ENCODE measurements at regions not wholly inside any gene's neighbourhood (a gene's known extent, or its start where the extent isn't known, plus 50 kb on each side); places are given as distances from the start of the nearest gene placed in this dataset.

DNA sequence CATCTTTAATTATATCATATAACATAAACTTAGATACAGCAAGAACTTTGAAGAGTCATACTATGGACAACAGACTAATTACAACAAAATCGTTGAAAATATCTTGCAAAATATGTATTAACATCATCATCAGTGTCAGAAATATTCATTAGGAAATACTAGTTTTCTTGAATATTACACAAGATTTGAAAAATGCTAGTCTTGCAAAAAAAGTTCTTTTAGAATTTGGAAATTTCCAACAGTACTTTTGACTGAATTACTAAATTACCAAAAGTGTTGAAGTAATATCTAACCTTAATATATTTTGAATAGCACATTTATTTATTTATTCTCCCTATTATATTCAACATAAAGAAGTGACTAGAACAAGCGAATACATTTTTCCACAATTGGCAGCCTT is 1224.8 kb upstream of the EYS start:
- Histone ChIP-seq H3K27me3 (replicated peaks; ENCODE audit: insufficient read depth) (no peaks in the 10 kb centered on the region), H3K36me3 (no peaks in the 10 kb centered on the region), H3K4me1 (ENCODE audit: control insufficient read depth in 1 of 2, low read depth in 2 of 2) (no peaks in the 10 kb centered on the region), H3K4me3 (no peak overlapping the region), H3K27ac (no peak overlapping the region), H3K9me3 (no peaks in the 10 kb centered on the region)
- DNase-seq (ENCODE audit: low spot score), result no peak
- ATAC-seq (ENCODE audit: insufficient number of reproducible peaks, low FRiP score, low read depth), result no peak
- TF ChIP-seq, protein P1, sequence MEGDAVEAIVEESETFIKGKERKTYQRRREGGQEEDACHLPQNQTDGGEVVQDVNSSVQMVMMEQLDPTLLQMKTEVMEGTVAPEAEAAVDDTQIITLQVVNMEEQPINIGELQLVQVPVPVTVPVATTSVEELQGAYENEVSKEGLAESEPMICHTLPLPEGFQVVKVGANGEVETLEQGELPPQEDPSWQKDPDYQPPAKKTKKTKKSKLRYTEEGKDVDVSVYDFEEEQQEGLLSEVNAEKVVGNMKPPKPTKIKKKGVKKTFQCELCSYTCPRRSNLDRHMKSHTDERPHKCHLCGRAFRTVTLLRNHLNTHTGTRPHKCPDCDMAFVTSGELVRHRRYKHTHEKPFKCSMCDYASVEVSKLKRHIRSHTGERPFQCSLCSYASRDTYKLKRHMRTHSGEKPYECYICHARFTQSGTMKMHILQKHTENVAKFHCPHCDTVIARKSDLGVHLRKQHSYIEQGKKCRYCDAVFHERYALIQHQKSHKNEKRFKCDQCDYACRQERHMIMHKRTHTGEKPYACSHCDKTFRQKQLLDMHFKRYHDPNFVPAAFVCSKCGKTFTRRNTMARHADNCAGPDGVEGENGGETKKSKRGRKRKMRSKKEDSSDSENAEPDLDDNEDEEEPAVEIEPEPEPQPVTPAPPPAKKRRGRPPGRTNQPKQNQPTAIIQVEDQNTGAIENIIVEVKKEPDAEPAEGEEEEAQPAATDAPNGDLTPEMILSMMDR (IDR thresholded peaks at IDR 0.05), result no peak

DNA sequence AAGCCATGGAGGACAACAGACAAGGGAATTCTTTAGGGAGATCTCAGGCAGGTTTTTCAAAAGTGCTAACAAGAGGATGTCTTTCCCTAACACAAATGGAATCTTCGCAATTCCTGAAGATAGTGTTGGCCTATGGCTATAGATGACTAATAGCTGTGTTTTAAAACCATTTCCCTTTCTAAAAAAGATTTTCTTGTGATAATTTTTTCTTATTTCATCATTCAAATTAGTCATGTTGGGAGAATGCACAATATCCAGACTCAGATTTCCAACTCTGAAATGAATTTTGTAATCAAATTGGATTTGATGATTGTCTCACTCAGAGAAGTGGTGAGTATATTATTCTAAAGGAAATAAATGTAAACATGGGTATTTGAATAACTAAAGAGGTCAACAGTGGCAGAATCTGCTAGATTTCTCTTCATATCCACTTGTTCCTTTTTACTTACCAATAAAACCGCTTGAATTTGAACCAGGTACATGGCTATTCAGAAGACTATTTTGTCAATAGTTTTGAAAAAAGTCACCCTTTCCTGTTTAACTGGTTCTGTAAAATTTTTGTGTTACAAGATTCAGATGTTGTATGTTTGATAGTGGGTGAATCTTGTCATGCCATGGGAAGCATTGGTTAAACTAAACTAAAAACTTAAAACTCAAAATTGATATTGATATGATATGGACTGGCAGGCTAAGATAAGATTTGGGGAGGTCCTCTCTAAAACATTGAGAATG is 1223.7 kb upstream of the EYS start:
- Histone ChIP-seq H3K36me3 (no peaks in the 10 kb centered on the region), H3K27me3 (replicated peaks; ENCODE audit: insufficient read depth) (no peaks in the 10 kb centered on the region), H3K27ac (no peak overlapping the region), H3K4me1 (ENCODE audit: control insufficient read depth in 1 of 2, low read depth in 2 of 2) (no peaks in the 10 kb centered on the region), H3K9me3 (no peaks in the 10 kb centered on the region), H3K4me3 (no peak overlapping the region)
- DNase-seq (ENCODE audit: low spot score) (no peak), ATAC-seq (ENCODE audit: insufficient number of reproducible peaks, low FRiP score, low read depth) (no peak)
- TF ChIP-seq, protein P1 (IDR thresholded peaks at IDR 0.05), result no peak

DNA sequence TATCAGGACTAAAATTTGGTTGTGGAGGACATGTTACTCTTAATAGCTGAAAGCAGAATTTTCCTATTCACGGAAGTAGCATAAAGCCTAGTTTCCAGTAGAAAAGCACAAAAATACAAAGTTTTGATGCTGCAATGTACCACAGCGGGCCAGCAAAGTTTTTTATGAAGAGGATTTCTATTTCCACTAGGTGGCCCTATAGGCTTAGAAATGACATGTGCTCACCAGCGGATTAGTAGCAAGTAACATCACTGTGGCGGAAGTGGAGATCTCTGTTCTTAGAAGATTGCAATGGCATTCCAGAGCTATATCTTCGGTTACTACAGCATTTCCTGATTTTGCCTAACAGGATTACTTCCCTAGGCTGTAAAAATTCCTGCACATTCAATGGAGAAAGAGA is 1219.0 kb upstream of the EYS start:
- no peak for ATAC-seq (ENCODE audit: insufficient number of reproducible peaks, low FRiP score, low read depth)
- H3K27ac ChIP-seq, result no peak overlapping the region
- TF ChIP-seq, protein P1 (IDR thresholded peaks at IDR 0.05), result no peak

DNA sequence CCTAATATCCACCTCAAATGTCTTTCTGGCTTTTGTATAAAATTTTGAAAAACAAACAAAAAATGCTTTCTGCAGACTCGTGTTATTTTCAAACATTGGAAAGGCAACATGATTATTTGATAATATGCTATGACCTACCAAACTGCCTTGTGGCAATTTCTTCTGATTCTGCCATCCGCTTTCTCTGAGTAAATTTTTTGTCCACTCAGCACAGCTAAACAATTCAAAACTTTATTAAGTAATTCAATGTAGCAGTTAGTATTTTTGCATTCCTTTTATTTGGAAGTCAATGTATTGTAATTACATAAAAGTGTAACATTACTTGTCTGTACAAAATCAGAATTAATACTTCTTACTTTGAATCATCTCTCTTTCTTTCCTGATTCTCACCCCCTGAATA is 1206.6 kb upstream of the EYS start:
- ATAC-seq (ENCODE audit: insufficient number of reproducible peaks, low FRiP score, low read depth) (no peak), DNase-seq (ENCODE audit: low spot score) (no peak)
- no peak overlapping the region for H3K4me3 ChIP-seq
- H3K27me3 ChIP-seq (replicated peaks; ENCODE audit: insufficient read depth), result no peaks in the 10 kb centered on the region
- TF ChIP-seq, protein P1 (IDR thresholded peaks at IDR 0.05), result no peak
- H3K36me3 ChIP-seq, result no peaks in the 10 kb centered on the region
- no peaks in the 10 kb centered on the region for H3K4me1 ChIP-seq (ENCODE audit: control insufficient read depth in 1 of 2, low read depth in 2 of 2)
- H3K9me3 ChIP-seq, result no peaks in the 10 kb centered on the region
- H3K27ac ChIP-seq, result no peak overlapping the region

More for the DNA sequence above, 1219.0 kb upstream of the EYS start:
- H3K27me3 ChIP-seq (replicated peaks; ENCODE audit: insufficient read depth), result no peaks in the 10 kb centered on the region
- H3K9me3 ChIP-seq, result peaks cover 5% of the 10 kb centered on the region
- H3K36me3 ChIP-seq, result no peaks in the 10 kb centered on the region
- H3K4me1 ChIP-seq (ENCODE audit: control insufficient read depth in 1 of 2, low read depth in 2 of 2), result no peaks in the 10 kb centered on the region
- H3K4me3 ChIP-seq, result no peak overlapping the region
- no peak for DNase-seq (ENCODE audit: low spot score)

DNA sequence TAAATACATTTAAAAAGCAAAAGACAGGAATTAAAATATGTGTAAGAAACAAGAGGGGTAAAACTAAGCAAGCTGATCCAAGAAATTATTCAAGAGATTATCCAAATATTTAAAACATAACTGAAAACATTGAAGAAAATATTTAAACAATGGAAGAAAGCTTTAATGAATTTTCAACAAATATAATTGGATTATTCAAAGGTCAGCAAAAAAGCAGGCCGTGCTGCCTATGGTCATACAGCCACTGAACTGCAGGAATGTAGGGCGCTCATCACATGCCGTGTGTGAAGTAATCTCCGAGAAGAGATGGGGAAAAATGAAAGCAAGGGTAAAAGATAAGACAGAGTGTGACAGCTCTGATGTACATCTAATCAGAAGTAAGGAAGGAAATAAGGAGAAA is 1195.4 kb upstream of the EYS start:
- H3K36me3 ChIP-seq, result no peaks in the 10 kb centered on the region
- ATAC-seq (ENCODE audit: insufficient number of reproducible peaks, low FRiP score, low read depth) (no peak), DNase-seq (ENCODE audit: low spot score) (no peak)
- H3K9me3 ChIP-seq, result no peaks in the 10 kb centered on the region
- no peaks in the 10 kb centered on the region for H3K4me1 ChIP-seq (ENCODE audit: control insufficient read depth in 1 of 2, low read depth in 2 of 2)
- no peaks in the 10 kb centered on the region for H3K27me3 ChIP-seq (replicated peaks; ENCODE audit: insufficient read depth)
- H3K4me3 ChIP-seq, result no peak overlapping the region
- no peak overlapping the region for H3K27ac ChIP-seq
- TF ChIP-seq, protein P1 (IDR thresholded peaks at IDR 0.05), result no peak

Measured in thoracic aorta (tissue), 2 donors.